Dendritic cell treated with granulocyte-macrophage colony-stimulating factor and Interleukin-4, amounts not matched to agents 40 ng/mL and 50 ng/mL, for 4 days (primary cell): ENCODE measurements at regions not wholly inside any gene's neighbourhood (a gene's known extent, or its start where the extent isn't known, plus 50 kb on each side); places are given as distances from the start of the nearest gene placed in this dataset.
"Not testable (repeated sequence)": the region's sequence is repeated elsewhere in the genome, so short reads cannot be mapped to it uniquely, and the experiment has no call there.

Source experiments
- H3K27ac Mint-ChIP-seq: one replicate; pipeline ENCODE4 v1.8.0; 2022; ENCODE audit warnings: mild to moderate bottlenecking, mixed read lengths
- H3K27me3 Mint-ChIP-seq: one replicate; pipeline ENCODE4 v1.8.0; 2022; ENCODE audit warnings: mild to moderate bottlenecking, mixed read lengths
- H3K36me3 Mint-ChIP-seq: one replicate; pipeline ENCODE4 v1.8.0; 2022; ENCODE audit warnings: low read depth, mixed read lengths
- H3K4me1 Mint-ChIP-seq: one replicate; pipeline ENCODE4 v1.8.0; 2022; ENCODE audit warnings: low read depth, mixed read lengths
- H3K4me3 Mint-ChIP-seq: one replicate; pipeline ENCODE4 v1.8.0; 2022; ENCODE audit warnings: mild to moderate bottlenecking, moderate library complexity, mixed read lengths
- H3K9me3 Mint-ChIP-seq: one replicate; pipeline ENCODE4 v1.8.0; 2022; ENCODE audit warnings: mixed read lengths
- intact Hi-C: fragments of 100-400 bp; cut with micrococcal nuclease; formaldehyde crosslinking; loops from one replicate; pipeline ENCODE4 v1.15.0; 2022

DNA sequence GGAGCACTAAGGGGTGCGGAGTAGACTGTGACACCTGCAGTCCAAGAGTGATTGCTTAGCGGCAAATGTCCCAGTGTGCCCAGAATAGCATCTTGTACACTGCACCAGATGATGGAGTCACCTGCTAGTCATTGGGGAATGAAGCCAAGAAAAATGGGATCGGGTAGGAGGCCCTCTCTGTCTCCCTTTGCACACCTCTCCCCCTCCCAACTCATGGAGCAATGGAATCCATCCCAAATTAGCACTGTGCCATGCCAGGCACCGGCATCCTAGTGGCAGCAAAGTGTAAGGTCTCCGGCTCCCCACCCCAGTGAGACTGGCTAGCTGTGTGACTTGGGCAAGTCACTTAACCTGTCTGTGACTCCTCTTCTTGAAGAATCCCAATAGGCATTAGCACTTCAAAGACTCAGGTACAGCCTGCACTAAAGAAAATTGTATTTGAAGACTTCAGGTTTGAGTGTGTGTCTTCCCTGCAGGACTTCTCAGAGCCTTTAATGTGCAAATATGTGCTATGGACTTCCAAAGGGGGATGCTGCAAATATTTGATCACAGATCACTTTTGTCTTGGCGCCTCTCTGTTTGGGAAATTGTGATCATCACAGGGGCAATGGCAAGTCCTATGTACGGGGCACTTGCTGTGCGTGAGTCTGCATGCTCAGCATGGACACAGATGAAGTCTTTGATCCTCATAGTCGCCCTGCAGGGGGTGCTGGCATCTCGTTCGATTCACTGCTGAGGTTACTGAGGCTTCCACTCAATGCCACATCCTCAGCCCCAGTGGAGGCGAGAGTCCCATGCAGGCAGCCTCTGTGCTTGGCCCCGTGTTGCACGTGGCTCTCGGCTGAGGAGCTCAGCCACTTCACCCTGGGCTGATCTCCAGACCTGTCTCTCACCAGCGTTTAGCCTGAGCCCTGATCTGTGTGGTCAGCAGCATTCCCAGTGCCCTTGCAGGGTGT lies 272.9 kb upstream of the C1orf174 start:
- no peak overlapping the region for H3K27ac Mint-ChIP-seq
- no peak overlapping the region for H3K4me3 Mint-ChIP-seq
- intact Hi-C loops: no loop called here
- peaks cover 2% of the 10 kb centered on the region for H3K27me3 Mint-ChIP-seq
- no peaks in the 10 kb centered on the region for H3K4me1 Mint-ChIP-seq
- H3K36me3 Mint-ChIP-seq: no peaks in the 10 kb centered on the region
- no peaks in the 10 kb centered on the region for H3K9me3 Mint-ChIP-seq

- intact Hi-C loops: no loop called here
- Mint-ChIP-seq H3K4me3 (no peak overlapping the region), H3K9me3 (no peaks in the 10 kb centered on the region), H3K36me3 (no peaks in the 10 kb centered on the region), H3K4me1 (no peaks in the 10 kb centered on the region), H3K27me3 (peaks cover 2% of the 10 kb centered on the region), H3K27ac (no peak overlapping the region)
These were observed 273.7 kb upstream of the C1orf174 start for GRCh38 chr1:4173731-4174130.

DNA sequence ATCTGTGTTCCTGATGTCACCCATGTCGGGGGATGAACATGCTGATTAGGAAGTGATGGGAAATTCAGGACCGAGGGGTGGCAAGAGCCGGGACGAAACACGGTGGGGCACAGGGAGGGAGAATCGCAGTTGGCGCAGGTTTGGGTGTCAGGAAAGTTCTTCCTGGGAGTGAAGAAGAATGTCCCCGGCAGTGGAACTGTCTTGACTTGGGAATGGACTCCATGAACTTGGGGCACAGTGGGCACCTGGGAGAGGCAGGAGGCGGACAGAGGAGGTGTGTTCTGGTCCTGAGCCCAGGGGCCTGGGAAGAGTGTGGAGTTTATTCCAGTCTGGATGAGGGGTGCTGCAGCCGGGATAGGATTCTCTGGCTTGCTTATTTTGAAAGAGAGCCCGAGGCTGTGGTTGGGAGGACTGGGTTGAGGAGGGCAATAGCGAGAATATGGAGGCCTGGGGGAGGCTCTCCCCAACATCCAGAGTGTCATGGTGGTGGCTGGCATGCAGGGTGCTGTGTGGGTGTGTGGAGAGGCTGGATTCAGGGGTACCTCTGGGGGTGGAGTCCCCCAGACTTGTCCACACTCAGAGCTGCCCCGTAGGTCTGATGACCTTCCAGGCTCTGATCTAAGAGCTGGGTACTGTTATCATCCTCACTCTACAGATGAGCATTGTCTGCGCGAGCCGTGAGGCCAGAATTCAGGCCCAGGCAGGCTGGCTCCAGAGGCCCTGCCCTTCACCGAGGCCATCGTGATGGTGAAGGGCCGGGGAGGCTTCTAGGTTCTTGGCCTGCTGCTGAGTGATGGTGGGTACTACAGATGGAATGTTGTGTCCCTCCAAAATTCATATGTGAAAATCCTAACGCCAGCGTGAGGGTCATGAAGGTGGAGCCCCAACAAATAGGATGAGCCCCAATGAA lies 274.5 kb upstream of the C1orf174 start:
- H3K36me3 Mint-ChIP-seq: no peaks in the 10 kb centered on the region
- H3K4me3 Mint-ChIP-seq: no peak overlapping the region
- peaks cover 2% of the 10 kb centered on the region for H3K27me3 Mint-ChIP-seq
- intact Hi-C loops: no loop called here
- no peaks in the 10 kb centered on the region for H3K4me1 Mint-ChIP-seq
- no peak overlapping the region for H3K27ac Mint-ChIP-seq
- H3K9me3 Mint-ChIP-seq: no peaks in the 10 kb centered on the region

GRCh38 chr1:4175566-4176405 lies 275.7 kb upstream of the C1orf174 start:
- peaks cover 2% of the 10 kb centered on the region for H3K27me3 Mint-ChIP-seq
- no peak overlapping the region for H3K4me3 Mint-ChIP-seq
- no peak overlapping the region for H3K27ac Mint-ChIP-seq
- H3K9me3 Mint-ChIP-seq: no peaks in the 10 kb centered on the region
- no peaks in the 10 kb centered on the region for H3K4me1 Mint-ChIP-seq
- intact Hi-C loops: no loop called here
- no peaks in the 10 kb centered on the region for H3K36me3 Mint-ChIP-seq

DNA sequence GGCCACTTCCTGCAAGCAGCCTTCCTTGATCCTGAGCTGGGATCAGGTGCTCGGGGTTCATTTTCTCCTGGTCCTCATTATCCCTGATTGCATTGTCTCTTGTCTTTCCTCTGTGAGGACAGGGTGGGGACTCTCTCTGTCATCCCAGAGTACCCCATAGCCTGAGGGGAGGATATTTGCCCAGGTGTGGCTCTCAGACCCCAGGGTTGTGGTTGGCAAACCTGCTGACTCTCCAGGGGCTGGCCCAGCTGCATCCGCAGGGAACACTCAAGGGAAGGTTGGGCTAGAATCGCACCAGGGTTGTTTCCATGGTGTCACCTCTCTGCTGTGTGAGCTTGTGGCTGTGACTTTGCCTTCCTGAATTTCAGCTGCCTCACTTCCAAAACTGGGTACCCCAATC lies 276.8 kb upstream of the C1orf174 start:
- peaks cover 2% of the 10 kb centered on the region for H3K27me3 Mint-ChIP-seq
- H3K36me3 Mint-ChIP-seq: no peaks in the 10 kb centered on the region
- no peak overlapping the region for H3K27ac Mint-ChIP-seq
- H3K4me1 Mint-ChIP-seq: no peaks in the 10 kb centered on the region
- no peaks in the 10 kb centered on the region for H3K9me3 Mint-ChIP-seq
- H3K4me3 Mint-ChIP-seq: no peak overlapping the region
- intact Hi-C loops: no loop called here

- intact Hi-C loops: no loop called here
- Mint-ChIP-seq H3K36me3 (no peaks in the 10 kb centered on the region), H3K4me3 (no peak overlapping the region), H3K9me3 (no peaks in the 10 kb centered on the region), H3K4me1 (no peaks in the 10 kb centered on the region), H3K27ac (no peak overlapping the region), H3K27me3 (no peaks in the 10 kb centered on the region)
These were observed 277.5 kb upstream of the C1orf174 start for GRCh38 chr1:4177425-4178150.

- Mint-ChIP-seq H3K27me3 (no peaks in the 10 kb centered on the region), H3K4me1 (no peaks in the 10 kb centered on the region), H3K4me3 (no peak overlapping the region), H3K9me3 (no peaks in the 10 kb centered on the region), H3K36me3 (no peaks in the 10 kb centered on the region), H3K27ac (no peak overlapping the region)
- intact Hi-C loops: no loop called here
These were observed 278.5 kb upstream of the C1orf174 start for GRCh38 chr1:4178501-4179113.

- no peaks in the 10 kb centered on the region for H3K4me1 Mint-ChIP-seq
- intact Hi-C loops: no loop called here
- H3K27me3 Mint-ChIP-seq: no peaks in the 10 kb centered on the region
- H3K27ac Mint-ChIP-seq: no peak overlapping the region
- no peaks in the 10 kb centered on the region for H3K9me3 Mint-ChIP-seq
- H3K36me3 Mint-ChIP-seq: no peaks in the 10 kb centered on the region
- no peak overlapping the region for H3K4me3 Mint-ChIP-seq
These were observed 280.1 kb upstream of the C1orf174 start for GRCh38 chr1:4179914-4180735.

- H3K27me3 Mint-ChIP-seq, H3K36me3 Mint-ChIP-seq, H3K4me1 Mint-ChIP-seq, H3K9me3 Mint-ChIP-seq, intact Hi-C loops, H3K27ac Mint-ChIP-seq, H3K4me3 Mint-ChIP-seq: not testable (repeated sequence)
These were observed 286.4 kb upstream of the C1orf174 start for GRCh38 chr1:4186486-4186885.

- Mint-ChIP-seq H3K9me3 (peaks cover 26% of the 10 kb centered on the region), H3K27ac (no peak overlapping the region), H3K36me3 (no peaks in the 10 kb centered on the region), H3K27me3 (no peaks in the 10 kb centered on the region), H3K4me1 (no peaks in the 10 kb centered on the region), H3K4me3 (no peak overlapping the region)
- intact Hi-C loops: no loop called here
These were observed 303.4 kb upstream of the C1orf174 start for GRCh38 chr1:4203501-4203900.

DNA sequence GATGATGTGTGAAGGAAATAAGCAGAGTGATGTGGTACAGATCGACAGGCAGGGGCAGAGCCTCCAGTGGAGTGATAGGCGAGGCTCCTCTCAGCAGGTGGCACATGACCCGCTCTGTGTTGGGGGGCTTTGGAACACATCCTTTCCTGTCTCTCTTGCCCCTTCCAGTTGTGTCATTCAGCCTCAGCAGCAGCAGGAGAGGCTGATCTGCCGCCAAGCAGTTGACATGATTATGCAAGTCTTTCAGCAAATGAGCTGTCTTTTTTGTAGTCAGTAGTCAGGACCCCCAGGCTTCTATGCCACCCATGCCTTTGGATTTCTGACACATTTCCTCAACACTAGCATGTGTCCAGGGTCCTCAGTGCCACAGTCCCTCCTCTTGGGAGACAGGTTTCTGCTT lies 307.1 kb upstream of the C1orf174 start:
- Mint-ChIP-seq H3K36me3 (no peaks in the 10 kb centered on the region), H3K9me3 (peaks cover 26% of the 10 kb centered on the region), H3K4me3 (no peak overlapping the region), H3K27me3 (no peaks in the 10 kb centered on the region), H3K27ac (no peak overlapping the region), H3K4me1 (no peaks in the 10 kb centered on the region)
- intact Hi-C loops: no loop called here
